ENCODE measurements at regions not wholly inside any gene's neighbourhood (a gene's known extent, or its start where the extent isn't known, plus 50 kb on each side); places are given as distances from the start of the nearest gene placed in this dataset.
A peak's percentile ranks its signal among the peaks of the same experiment; 100 is the strongest.

DNA sequence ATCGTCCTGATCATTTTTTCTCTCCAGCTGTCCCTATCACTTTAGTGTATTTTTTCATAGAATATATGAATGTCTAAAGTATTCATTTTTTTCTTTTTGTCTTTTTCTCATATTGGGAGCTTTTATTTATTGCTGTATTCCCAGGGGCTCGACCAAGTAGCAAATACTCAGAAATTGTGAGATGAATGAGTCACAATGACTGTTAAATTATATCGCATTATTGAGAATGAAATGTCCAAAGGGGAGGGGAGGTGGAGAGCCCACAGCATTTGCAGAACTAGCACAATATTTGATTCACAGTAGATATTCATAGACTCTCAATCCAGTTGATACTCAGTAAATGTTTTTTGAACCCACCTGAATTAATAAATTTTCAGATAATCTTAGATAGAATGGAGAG, 543.6 kb upstream of the FAM241A start:
- no peak for DNase-seq (ENCODE audit: low spot score)

DNA sequence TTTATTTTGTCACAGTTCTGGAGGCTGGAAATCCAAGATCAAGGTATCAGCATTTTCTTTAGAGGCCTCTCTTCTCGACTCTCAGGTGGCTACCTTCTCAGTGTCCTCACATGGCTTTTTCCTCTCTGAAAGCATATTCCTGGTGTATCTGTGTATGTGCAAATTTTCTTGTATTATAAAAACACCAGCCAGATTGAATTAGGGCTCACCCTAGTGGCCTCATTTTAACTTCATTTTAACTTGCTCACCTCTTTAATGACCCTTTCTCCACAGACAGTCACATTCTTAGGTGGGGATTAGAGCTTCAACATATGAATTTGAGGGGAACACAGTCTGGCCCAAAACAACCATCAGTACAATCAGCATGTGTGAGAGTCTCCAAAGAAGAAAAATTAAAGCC, 542.4 kb upstream of the FAM241A start:
- DNase-seq (ENCODE audit: low spot score): no peak

DNA sequence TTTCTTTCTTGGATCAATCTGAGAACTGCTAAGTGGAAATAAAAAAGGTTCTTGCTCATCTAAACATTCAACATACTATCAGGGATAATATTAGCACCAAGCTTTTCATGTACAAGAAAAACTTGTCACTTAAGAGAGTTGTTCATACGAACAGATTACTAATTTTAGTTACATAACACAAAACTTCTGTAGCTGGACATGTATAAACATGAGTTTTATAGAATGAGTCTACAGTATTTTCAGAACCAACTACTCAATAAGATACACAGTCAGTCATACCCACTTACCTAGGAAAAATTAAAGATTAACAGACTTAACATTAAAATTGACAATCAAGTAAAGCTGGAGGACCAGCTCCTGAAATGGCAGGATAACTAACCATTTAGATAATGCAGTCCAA, 540.1 kb upstream of the FAM241A start:
- no peak for DNase-seq (ENCODE audit: low spot score)

DNA sequence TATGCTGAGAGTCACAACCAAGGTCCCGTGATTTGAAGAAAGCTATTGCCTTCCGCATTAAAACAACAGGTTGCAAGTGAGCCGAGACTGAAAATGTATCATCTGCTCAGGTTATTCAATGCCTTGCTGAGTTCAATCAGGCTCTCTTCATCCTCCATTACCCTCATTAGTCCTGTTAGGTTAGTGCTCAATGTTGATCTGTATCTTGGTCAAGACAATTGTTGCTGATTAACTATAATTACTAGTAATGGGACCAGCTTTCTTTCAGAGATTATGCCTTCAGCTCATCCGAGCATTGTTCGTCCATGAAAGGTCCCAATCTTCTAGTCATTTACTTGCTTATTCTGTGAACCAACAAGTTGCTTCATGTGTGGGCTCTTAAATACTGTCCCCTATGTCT, 534.6 kb upstream of the FAM241A start:
- no peak for DNase-seq (ENCODE audit: low spot score)

DNA sequence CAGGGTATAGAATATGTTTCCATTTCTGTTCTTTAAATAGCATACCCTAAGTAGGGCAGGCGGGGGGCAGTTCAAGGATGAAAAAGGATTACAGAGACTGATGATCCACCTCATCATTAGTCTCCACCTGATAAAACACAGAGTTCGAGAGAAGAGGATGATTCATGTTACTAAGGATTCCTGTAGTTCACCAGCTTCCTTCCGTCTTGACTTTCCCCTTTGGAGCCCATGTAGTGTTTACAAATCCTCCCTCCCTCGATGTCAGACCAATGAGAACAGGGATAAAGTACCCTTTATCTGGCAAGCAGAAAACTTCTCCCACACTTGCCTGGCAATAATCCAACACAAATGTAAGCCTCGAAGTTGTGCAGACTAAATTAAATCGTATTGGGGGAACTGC, 526.3 kb upstream of the FAM241A start:
- DNase-seq (ENCODE audit: low spot score): no peak

DNA sequence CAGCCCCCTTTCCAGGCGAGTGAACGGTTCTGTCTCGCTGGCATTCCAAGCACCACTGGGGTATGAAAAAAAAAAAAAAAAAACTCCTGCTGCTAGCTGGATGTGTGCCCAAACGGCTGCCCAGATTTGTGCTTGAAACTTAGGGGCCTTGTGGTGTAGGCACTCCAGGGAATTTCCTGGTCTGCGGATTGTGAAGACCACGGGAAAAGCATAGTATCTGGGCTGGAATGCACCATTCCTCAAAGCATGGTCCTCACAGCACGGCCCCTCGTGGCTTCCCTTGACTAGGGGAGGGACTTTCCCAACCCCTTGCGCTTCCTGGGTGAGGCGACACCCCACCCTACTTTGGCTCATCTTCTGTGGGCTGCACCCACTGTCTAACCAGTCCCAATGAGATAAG, 516.8 kb upstream of the FAM241A start:
- no peak for DNase-seq (ENCODE audit: low spot score)

DNA sequence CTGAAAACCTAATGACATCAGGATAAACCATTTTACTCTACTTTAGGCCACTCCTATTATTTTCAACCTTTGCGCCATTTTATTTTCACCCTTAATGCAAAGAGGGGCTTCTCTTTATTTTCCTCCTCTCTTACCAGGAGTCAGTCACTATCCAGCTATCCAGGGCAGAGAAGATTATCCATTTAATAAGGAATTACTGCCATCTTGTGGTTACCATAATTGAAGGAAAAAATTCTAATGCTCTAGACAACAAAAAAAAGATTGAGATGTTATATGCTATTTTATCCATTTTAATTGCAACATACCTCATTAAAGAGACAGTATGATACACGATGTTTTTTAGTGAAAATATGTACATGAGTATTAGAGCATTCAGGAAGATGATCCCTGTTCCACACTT, 514.5 kb upstream of the FAM241A start:
- DNase-seq (ENCODE audit: low spot score): no peak

DNA sequence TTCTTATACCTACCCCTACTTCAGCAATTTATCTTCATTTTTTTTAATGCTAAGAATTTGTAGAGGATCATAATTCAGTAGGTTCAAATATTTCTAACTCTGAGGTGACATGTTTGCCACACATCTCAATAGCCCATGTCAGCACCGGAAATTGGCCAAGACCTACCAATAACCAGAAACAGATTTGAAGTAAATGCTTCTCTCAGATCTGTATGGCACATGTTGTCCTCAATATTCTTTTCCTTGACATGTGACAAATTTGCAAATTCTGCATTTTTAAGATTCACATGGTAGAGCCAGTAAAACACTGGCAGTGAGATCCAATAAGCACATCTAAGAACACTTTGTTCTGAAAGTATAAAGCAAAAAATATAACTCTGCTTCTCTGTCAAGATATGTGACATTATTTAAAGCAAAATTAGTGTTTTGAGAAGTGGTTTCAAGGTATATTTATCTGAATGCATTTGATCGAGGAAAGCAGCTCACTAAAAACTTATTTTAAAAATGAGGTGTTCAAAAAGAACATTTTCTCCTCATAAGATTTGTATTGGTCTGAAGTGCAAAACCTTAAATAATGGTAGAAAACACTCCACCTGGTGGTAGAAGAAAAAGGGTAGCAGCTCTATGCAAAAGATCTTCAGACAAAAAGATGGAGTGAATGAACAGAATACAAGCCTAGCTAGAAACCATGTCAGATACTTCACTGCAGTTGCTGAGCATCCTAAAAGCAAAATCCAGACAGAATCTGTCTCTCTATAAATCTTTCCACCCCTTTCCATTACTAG, 513.8 kb upstream of the FAM241A start:
- no peak for DNase-seq (ENCODE audit: low spot score)

DNA sequence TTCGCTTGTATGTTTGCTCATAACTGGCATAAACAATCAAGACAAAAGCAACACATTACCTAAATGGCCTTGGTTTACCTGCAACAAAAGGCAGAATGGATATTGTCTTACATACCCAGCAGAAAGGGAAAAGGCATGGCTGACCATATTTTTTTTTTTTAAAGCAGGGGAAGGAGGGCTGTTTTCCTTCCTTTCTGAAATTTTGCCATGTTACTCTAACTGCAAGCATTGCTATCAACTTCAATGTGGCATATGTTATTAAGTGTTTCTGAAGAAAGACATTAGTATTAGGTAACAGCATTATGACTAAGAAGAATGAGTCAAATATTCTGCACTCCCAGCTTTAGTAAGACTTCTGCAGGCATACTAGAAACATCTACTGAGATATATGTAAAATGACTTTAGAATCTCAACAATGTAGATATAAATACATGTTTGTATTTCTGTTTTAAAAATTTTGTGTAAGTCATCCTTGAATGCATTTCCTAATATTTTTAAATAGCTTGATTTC, 512.6 kb upstream of the FAM241A start:
- DNase-seq (ENCODE audit: low spot score): no peak

DNA sequence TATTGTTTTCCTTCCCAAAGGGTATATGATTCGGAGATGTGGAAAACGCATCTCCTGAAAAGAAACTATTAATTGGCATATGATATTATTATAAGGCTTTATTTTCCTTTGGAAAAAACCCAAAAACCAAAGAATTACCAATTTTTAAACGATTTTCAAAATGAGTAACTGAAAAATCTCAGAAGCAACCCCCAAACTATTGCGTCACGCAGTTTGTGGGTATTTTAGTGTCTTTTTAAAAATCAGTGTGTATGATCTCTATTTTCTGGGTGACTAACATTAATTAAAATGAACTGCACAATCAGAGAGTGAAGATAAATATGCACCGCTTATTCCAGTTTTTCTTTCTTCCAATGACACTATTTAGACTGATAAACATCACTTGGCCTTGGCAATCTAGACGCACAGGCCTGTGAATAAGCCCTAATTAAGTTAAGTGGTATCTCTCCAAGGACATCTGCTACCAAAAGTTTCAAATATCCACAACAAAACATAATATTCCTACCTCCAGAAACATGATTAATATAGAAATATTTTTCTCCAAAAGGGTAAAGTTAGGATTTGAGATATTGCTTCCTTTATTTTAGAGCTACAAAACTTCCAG, 511.5 kb upstream of the FAM241A start:
- no peak for DNase-seq (ENCODE audit: low spot score)

DNA sequence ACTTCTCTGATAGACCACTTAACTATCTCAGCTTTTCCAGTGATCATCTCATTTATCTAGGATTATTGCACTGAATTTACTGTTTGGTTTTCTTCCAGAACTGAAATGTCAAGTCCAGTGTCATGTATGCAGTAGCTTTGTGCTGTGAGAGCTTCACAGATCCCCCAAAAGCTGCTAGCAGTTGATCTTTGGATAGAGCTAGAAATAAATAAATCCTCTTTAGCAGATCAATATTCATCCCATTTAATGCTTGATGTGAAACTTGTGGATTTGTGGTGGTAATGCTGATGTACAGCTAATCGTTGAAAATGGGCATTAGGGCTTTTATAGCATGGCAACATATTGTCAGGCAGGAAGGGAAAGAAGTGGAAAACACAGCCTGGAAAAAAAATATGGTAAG, 509.6 kb upstream of the FAM241A start:
- DNase-seq (ENCODE audit: low spot score): no peak

DNA sequence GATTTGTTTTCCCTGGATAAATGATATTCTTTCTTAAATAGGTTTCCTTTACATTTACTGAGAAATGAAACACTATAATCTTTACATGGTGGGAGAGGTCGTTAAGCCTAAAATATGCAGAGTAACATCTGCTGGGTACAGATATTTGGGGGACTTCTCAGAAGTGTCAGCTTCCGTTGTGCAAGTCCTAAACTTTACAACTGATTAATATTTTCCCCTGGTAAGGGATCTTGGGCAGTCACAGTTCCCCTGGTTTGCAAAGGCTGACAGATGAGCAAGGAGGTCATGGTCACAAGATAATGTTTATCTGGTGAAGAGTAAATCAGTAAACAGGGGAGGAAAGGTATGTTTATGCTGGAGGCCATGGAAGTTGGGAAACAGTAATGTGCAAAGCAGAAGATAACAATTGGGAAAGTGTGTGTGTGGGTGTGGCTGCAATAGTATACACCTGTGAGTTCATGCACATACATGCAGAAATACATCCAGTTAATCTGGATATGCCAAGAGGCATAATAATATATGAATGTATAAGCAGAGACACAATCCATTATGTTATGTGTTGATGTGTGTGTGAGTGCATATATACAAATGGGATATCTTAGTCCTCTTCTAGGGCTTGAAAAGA, 508.2 kb upstream of the FAM241A start:
- DNase-seq (ENCODE audit: low spot score): no peak

DNA sequence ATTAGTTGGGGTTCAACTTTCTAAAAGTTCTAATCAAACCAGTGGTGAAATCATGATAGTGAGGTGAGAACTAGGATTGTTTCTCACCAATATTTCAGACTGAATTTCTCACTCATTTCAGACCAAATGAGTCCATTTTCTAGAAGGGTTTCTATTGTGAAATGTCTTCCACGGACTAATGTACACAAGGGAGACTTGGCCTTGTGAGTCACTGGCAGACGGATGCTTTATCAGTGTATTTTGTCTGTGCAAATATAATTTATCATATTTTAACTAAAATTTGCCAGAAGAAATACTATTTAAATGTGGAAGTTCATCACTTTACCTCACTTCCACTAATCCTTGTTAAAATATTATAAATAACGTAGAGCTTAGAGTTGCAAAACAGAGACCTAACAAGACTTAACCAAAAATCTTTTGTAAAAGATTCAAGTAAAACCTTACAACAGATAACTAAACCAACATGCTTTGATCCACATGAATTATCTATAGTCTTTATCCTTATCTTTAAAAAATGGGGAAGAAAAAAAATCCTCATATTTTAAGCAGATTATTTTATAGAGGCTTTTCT, 506.0 kb upstream of the FAM241A start:
- no peak for DNase-seq (ENCODE audit: low spot score)

DNA sequence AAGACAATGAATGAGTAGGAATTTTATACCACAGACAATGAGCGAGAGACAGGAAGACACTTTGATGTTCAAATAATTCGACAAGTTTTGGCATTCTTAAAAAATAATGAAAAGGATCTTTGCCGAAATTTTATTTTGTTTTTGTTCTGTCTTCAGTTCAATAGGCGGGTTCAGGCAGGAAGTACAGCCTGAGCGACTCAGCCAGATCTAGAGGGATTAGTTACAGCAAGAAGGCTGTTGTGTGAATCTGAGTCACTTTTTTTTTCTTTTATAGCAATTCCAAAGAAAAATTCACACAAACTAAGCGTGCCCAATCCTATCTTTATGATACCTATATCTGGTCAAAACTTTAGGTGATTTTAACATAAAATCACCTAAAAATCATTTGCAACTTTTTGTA, 505.4 kb upstream of the FAM241A start:
- DNase-seq (ENCODE audit: low spot score): no peak

DNA sequence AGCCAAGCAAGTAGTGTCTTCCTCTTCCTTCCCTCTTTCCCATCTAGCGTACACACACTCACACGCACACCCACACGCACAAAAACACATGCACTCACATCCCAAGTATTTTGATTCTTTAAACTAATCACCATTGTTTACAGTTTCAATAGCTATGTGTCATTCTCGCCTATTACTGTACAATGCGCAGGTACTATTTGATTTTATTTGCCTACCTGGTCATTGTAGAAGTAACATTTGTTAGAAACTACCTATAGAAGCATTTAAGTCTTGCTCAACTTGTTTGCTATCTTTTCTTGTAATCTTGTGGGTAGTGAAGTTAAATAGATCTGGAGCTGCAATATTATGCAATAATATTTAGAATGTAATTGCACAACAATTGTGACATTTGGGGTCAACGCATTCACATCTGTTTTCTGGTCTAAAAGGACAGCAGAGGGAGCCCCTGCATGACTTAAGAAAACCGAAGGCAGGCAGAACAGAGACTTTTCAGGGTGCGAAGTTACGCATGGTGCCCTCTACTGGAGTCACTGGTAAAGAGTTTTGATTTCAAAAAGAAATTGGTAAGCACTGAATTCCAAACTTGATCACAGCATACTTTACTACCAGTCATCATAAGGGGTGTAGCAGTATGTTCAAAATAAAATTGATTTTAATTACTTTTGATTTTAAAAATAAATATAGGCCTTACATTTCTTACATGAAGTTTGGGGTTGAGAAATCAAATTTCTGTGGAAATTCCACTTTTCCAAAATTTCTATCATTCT, 503.3 kb upstream of the FAM241A start:
- DNase-seq (ENCODE audit: low spot score): peak; percentile 61

DNA sequence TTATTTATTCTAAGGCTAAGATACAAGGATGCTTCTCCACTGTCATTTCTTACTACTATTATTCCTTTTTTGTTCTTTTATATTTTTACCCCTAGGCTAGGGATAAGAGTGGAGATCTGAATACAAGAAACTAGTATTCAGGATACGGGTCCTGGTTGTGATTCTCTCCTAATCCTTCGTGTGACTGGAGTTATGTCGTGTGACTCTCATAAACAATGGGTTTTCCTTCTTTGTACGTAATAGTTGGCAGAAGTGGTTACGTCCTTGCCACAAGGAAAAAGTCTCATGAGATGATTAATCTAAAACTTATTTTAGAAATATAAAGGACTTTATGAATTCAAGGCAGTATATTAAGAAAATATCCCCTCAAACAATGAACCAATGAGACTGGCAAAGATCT, 497.2 kb upstream of the FAM241A start:
- no peak for DNase-seq (ENCODE audit: low spot score)

DNA sequence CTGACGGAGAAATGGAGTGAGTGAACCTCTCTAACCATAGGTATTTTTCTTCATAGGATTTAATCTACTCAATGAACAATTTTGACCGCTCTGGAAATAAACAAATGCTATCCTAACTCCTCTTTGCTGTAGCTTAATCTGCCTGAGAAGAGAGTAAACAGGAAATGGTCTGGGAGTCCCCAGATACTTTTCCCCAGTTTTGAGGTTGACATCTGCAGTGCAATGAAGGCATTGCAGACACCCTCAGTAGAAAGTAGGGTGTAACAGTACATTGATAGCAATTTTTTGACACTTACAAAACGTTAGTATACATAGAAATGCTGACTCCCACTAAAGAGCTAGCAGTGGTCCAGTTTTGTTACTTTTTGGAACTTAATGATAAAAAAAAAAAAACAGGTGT, 495.9 kb upstream of the FAM241A start:
- DNase-seq (ENCODE audit: low spot score): no peak

DNA sequence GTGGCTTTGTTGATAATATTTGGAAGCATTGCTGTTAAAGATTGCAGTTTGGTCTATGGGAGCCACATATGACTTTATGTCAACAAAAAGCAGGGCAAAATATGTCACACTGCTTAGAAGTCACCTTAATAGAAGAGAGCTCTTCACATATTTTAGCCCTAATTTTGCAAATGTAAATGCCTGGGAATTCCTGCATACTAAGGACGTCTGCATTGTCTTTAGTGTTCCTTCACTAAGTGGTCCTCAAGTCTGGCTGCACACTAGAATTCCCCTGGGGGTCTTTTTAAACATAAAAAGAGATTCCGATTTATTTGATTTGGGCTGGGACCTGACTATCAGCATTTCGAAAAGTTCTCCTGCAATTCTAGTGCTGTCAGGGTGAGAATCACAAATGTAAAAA, 495.1 kb upstream of the FAM241A start:
- DNase-seq (ENCODE audit: low spot score): no peak

DNA sequence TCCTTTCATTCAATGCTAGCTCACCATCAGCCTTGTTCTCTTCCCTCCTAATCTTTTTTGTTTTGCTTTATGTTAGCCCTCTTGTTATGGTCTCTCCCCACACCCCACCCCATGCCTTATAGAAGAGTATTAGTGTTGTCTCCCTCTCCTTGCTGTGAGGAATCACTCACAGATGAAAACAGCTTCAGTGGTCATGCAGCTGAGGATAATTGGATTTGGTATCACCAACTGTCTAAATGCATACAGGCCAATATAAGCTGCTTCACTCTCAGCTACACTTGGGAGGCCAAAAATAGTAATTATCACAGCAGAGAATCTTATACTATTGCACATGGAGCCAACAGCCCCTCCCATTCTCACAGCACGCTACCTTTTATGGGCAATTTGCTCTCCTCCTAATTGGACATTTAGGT, 494.6 kb upstream of the FAM241A start:
- no peak for DNase-seq (ENCODE audit: low spot score)

DNA sequence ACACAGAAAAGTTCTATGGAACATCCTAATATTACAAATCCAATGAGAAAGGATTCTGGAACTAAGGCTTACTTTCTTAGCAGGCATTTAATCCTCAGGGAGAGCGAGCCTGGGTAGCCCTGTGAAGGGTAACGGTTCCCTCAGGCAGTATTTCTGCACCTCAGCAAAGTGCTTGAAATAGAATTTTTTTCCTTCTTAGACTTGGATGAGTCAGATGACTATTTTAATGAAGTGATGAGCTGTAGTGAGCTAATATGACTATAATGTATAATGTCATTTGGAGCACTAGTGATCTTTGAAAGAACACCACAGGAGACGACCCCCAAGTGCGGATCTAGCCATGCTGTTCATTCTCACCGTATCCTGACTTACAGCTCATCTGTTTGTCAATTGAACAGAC, 493.0 kb upstream of the FAM241A start:
- no peak for DNase-seq (ENCODE audit: low spot score)

DNA sequence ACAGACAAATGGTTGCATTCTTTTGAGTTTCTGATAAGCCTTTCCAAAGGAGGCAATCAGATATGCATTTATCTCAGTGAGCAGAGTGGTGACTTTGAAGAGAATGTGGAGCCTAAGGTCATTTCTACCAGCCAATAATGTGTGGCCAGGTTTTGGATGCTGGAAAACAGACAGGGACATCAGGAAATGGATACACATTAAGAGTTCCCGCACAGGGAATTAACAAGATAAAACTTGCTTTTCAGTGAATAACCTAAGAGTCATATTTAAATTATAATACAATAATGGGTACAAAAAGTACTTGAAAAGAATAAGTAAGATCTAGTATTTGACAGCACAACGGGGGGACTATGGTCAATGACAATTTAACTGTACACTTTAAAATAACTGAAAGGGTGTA, 492.3 kb upstream of the FAM241A start:
- DNase-seq (ENCODE audit: low spot score): no peak

DNA sequence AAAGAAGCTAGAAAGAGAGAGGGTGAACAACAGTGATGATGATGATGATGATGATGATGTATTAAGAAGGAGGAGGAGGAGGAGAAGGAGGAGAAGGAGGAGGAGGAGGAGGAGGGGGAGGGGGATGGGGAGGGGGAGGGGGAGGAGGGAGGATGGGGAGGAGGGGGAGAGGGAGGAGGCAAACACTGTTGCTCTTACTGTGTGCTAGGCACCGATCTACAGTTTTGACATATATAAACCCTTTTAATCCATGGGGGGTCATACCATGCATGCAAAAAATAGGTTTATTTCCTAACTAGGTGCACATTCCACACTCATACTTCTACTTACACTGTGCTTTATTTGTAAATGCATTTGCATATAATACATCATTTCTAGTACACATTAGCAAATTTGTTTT, 482.8 kb upstream of the FAM241A start:
- DNase-seq (ENCODE audit: low spot score): no peak
